ENCODE measurements at regions not wholly inside any gene's neighbourhood (a gene's known extent, or its start where the extent isn't known, plus 50 kb on each side); places are given as distances from the start of the nearest gene placed in this dataset.

- TF ChIP-seq CTCF (IDR thresholded peaks at IDR 0.05; ENCODE audit: extremely low read depth in 1 of 2, insufficient read depth in 1 of 2, low read depth in 1 of 2, low read length in 2 of 2) (no peak), JUN (IDR thresholded peaks at IDR 0.05; ENCODE audit: borderline replicate concordance, insufficient read depth, insufficient read length, low read depth) (no peak), POLR2AphosphoS5 (IDR thresholded peaks at IDR 0.05; ENCODE audit: insufficient read depth, low read depth, low read length) (no peak), POLR2A (IDR thresholded peaks at IDR 0.05; ENCODE audit: low read depth, low read length) (no peak), EZH2 (IDR thresholded peaks at IDR 0.05; ENCODE audit: borderline replicate concordance, low read depth, low read length, severe bottlenecking) (no peak), FOS (IDR thresholded peaks at IDR 0.05; ENCODE audit: borderline replicate concordance, insufficient read depth, low read length) (no peak), MAX (IDR thresholded peaks at IDR 0.05; ENCODE audit: insufficient read depth, insufficient read length) (no peak), GATA2 (IDR thresholded peaks at IDR 0.05; ENCODE audit: insufficient read depth, insufficient read length, low read depth, low read length) (no peak), MYC (IDR thresholded peaks at IDR 0.05; ENCODE audit: low read depth, low read length) (no peak)
Observed at GRCh38 chr10:46171661-46172060, 115.1 kb upstream of the ANTXRL start.

Data from endothelial cell of umbilical vein (primary cell).